Gastrocnemius medialis (tissue), 4 donors: ENCODE measurements at regions not wholly inside any gene's neighbourhood (a gene's known extent, or its start where the extent isn't known, plus 50 kb on each side); places are given as distances from the start of the nearest gene placed in this dataset.

Source experiments
- ATAC-seq, 2 donors: fragments of 150-250 bp; one replicate each; pipeline ENCODE4 v1.9.1; 2016
- DNase-seq, 2 donors: peaks; one replicate each; pipeline ENCODE4 v3.0.0-alpha.2; 2019
- H3K27ac ChIP-seq, 4 donors: fragments of 200-600 bp; sonication (generic); 1 replicate in 1 of 4; 2 replicates in 3 of 4; pipeline ENCODE4 v1.5.1; 2016 to 2018; ENCODE audit warnings: mild to moderate bottlenecking in 2 of 4, moderate library complexity in 1 of 4
- H3K27me3 ChIP-seq, 3 donors: fragments of 200-600 bp; sonication (generic) in 2 of 3; 1 replicate in 1 of 3; 2 replicates in 2 of 3; pipeline versions ENCODE4 v1.5.1 to v1.6.0; 2016 to 2019; ENCODE audit warnings: mild to moderate bottlenecking in 1 of 3, moderate library complexity in 1 of 3
- H3K36me3 ChIP-seq, 2 donors: fragments of 200-600 bp; sonication (generic) in 1 of 2; one replicate each; pipeline ENCODE4 v1.5.1; 2017 to 2018
- H3K4me1 ChIP-seq, 2 donors: fragments of 200-600 bp; sonication (generic) in 1 of 2; one replicate each; pipeline ENCODE4 v1.5.1; 2016 to 2017; ENCODE audit warnings: mild to moderate bottlenecking in 2 of 2
- H3K4me3 ChIP-seq, 4 donors: fragments of 200-600 bp; sonication (generic) in 3 of 4; 1 replicate in 1 of 4; 2 replicates in 3 of 4; pipeline ENCODE4 v1.5.1; 2016 to 2019; ENCODE audit warnings: mild to moderate bottlenecking in 2 of 4
- H3K9me3 ChIP-seq, 3 donors: fragments of 200-600 bp; sonication (generic) in 2 of 3; 1 replicate in 1 of 3; 2 replicates in 2 of 3; pipeline ENCODE4 v1.5.1; 2016 to 2019
- CTCF ChIP-seq, 5 experiments: fragments of 450-650 bp in 3 of 5; fragments of 200-600 bp in 2 of 5; sonication (generic) in 2 of 5; IDR thresholded peaks in 4 of 5; conservative IDR thresholded peaks in 1 of 5; 1 replicate in 4 of 5; 2 replicates in 1 of 5; pipeline ENCODE4 v1.5.1; 2016 to 2019; ENCODE audit warnings: antibody characterized with exemption in 5 of 5, mild to moderate bottlenecking in 3 of 5, moderate library complexity in 3 of 5
- POLR2A ChIP-seq, 2 donors: fragments of 450-650 bp; IDR thresholded peaks; one replicate each; pipeline ENCODE4 v1.6.1; 2017; ENCODE audit warnings: antibody characterized with exemption in 2 of 2, mild to moderate bottlenecking in 2 of 2, moderate library complexity in 2 of 2
- in situ Hi-C, 4 donors: fragments of 200-750 bp; cut with MboI; loops; one replicate each; pipeline versions ENCODE4 v1.15.0 to v1.8.0; 2017; ENCODE audit warnings: low sequenced_read_pairs in 4 of 4
- intact Hi-C: fragments of 100-400 bp; cut with DNase I; formaldehyde crosslinking; loops from one replicate; pipeline ENCODE4 v1.15.1; 2023; ENCODE audit warnings: low total_unique reads

DNA sequence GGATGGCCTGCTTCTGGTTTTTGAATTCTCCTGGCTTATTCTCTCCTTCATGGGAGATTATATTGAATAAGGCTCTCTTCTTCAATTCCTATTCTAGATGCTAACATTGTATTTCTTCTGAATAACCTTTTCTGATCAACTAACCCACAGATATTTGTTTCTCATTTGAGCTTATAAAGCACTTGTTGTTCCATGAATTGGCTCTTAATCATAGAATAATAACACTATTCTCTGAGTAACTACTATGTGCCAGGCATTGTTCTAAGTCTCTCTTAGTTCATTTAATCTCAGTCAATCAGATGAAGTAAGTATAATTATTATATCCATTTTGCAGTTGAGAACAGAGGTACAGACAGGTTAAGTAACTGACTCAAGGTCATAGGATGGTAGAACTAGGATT lies 136.3 kb upstream of the MLIP start:
- in situ Hi-C loops: loop anchor here (25.0 kb wide), 3 partner anchors 287 to 1262 kb away; no protein-coding TSS in a partner anchor
- H3K36me3 ChIP-seq: no peaks in the 10 kb centered on the region
- intact Hi-C loops: loop anchor here (5.0 kb wide), 1 partner anchor 1267 kb away; no protein-coding TSS in a partner anchor
- no peak overlapping the region for H3K4me3 ChIP-seq
- H3K27ac ChIP-seq: no peak overlapping the region
- no peak for DNase-seq
- no peaks in the 10 kb centered on the region for H3K4me1 ChIP-seq
- TF ChIP-seq POLR2A (IDR thresholded peaks at IDR 0.05): no peak
- no peak for ATAC-seq
- no peaks in the 10 kb centered on the region for H3K9me3 ChIP-seq
- no peaks in the 10 kb centered on the region for H3K27me3 ChIP-seq

DNA sequence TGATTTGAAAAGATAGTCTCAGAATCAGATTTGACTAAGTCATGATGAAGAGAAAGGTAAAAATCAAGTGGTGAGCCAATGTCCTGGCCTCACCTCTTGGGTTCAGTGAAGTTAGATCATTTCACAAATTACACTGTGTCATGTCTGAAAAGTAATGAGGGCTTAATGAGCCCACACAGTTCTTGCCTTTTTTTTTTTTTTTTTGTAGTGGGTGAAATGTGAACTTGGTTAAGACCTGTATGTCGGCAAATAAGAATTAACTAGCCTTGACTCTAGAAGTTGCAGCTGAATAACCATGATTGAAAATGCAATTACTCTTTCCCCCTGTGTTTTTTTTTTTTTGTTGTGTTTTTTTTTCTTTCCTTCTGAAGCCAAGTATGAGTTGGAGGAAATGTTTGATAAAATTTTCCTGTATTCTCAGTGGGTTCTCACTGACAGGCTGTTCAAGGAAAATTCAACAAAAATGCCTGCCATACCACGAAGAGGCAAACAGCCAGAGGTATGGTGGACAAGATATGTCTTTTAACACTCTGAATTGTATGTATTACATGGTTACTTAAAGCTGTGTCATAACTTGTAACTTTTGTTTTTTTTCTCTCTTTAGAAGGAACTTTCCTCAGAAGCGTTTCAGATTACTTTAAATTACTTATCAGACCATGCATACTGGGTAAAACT lies 135.2 kb upstream of the MLIP start:
- H3K9me3 ChIP-seq: no peaks in the 10 kb centered on the region
- intact Hi-C loops: loop anchor here (5.0 kb wide), 1 partner anchor 1266 kb away; no protein-coding TSS in a partner anchor
- H3K27ac ChIP-seq: no peak overlapping the region
- ATAC-seq (no peak), DNase-seq (no peak)
- no peak overlapping the region for H3K4me3 ChIP-seq
- in situ Hi-C loops: loop anchor here in 3 of 4 donors (25.0 kb wide), 3 partner anchors 286 to 1261 kb away; no protein-coding TSS in a partner anchor
- TF ChIP-seq CTCF (IDR thresholded peaks at IDR 0.05 in 4 of 5, conservative IDR thresholded peaks at IDR 0.05 in 1 of 5): no peak
- TF ChIP-seq POLR2A (IDR thresholded peaks at IDR 0.05): no peak
- no peaks in the 10 kb centered on the region for H3K27me3 ChIP-seq
- no peaks in the 10 kb centered on the region for H3K36me3 ChIP-seq
- no peaks in the 10 kb centered on the region for H3K4me1 ChIP-seq

DNA sequence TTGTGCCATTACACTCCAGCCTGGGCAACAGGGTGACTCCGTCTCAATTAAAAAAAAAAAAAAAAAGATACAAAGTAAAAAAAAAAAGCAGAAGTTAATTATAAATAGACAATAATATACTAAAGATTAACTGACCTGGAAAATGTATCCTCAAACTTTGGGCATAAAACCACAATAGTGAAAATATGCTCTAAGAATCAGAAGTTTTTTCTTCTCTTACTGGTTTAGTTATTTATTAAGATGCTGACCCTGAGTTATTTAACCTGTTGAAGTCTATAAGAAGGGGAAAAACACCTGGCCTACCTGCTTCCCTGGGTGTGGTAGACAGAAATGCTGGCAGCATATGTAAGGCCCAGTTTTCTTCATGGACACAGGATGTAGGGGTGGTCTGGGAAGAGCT lies 133.7 kb upstream of the MLIP start:
- intact Hi-C loops: loop anchor here (5.0 kb wide), 1 partner anchor 1265 kb away; no protein-coding TSS in a partner anchor

GRCh38 chr6:53979468-53980067 lies 131.7 kb upstream of the MLIP start:
- no peaks in the 10 kb centered on the region for H3K9me3 ChIP-seq
- DNase-seq (no peak), ATAC-seq (peak; percentile 38 to 43)
- H3K36me3 ChIP-seq: no peaks in the 10 kb centered on the region
- in situ Hi-C loops: loop anchor here (10.0 to 25.0 kb wide), 5 partner anchors 283 to 1258 kb away; no protein-coding TSS in a partner anchor
- H3K4me3 ChIP-seq: no peak overlapping the region
- no peaks in the 10 kb centered on the region for H3K27me3 ChIP-seq
- H3K27ac ChIP-seq: no peak overlapping the region
- TF ChIP-seq POLR2A (IDR thresholded peaks at IDR 0.05): no peak
- peak; percentile 78 to 85 (median 80) for TF ChIP-seq CTCF (IDR thresholded peaks at IDR 0.05 in 4 of 5, conservative IDR thresholded peaks at IDR 0.05 in 1 of 5)
- peaks cover 0 to under 1% of the 10 kb centered on the region in 2 donors for H3K4me1 ChIP-seq
- intact Hi-C loops: loop anchor here (5.0 kb wide), 2 partner anchors 1088 to 1263 kb away; no protein-coding TSS in a partner anchor

More for the DNA sequence above, 133.7 kb upstream of the MLIP start:
- in situ Hi-C loops: loop anchor here in 3 of 4 donors (25.0 kb wide), 3 partner anchors 285 to 1260 kb away; no protein-coding TSS in a partner anchor
- no peak for ATAC-seq
- no peaks in the 10 kb centered on the region for H3K4me1 ChIP-seq
- no peaks in the 10 kb centered on the region for H3K27me3 ChIP-seq
- no peak overlapping the region for H3K4me3 ChIP-seq
- no peaks in the 10 kb centered on the region for H3K36me3 ChIP-seq
- TF ChIP-seq CTCF (IDR thresholded peaks at IDR 0.05 in 4 of 5, conservative IDR thresholded peaks at IDR 0.05 in 1 of 5): no peak
- no peak for TF ChIP-seq POLR2A (IDR thresholded peaks at IDR 0.05)
- no peaks in the 10 kb centered on the region for H3K9me3 ChIP-seq
- DNase-seq: no peak
- no peak overlapping the region for H3K27ac ChIP-seq
